Stimulated activated naive CD8-positive, alpha-beta T cell treated with anti-CD3 and anti-CD28 coated beads, Interleukin-15, amount 100 ng/mL, for 72 hours (primary cell): ENCODE measurements at regions not wholly inside any gene's neighbourhood (a gene's known extent, or its start where the extent isn't known, plus 50 kb on each side); places are given as distances from the start of the nearest gene placed in this dataset.

Source experiments
- ATAC-seq: fragments of 150-1000 bp; cut with Tn5 transposase; 2 replicates; pipeline ENCODE4 v1.10.0; 2021; ENCODE audit warnings: mild to moderate bottlenecking, moderate library complexity
- DNase-seq, 2 donors: peaks; one replicate each; pipeline ENCODE4 v3.0.0; 2021 to 2022
- H3K27ac Mint-ChIP-seq, 2 donors: one replicate each; pipeline ENCODE4 v1.8.0; 2022; ENCODE audit warnings: mild to moderate bottlenecking in 2 of 2, mixed read lengths in 2 of 2, moderate library complexity in 2 of 2
- H3K27me3 Mint-ChIP-seq: one replicate; pipeline ENCODE4 v1.8.0; 2022; ENCODE audit warnings: mixed read lengths
- H3K4me1 Mint-ChIP-seq: one replicate; pipeline ENCODE4 v1.8.0; 2022; ENCODE audit warnings: mild to moderate bottlenecking, mixed read lengths
- H3K4me3 Mint-ChIP-seq, 2 donors: one replicate each; pipeline ENCODE4 v1.8.0; 2022; ENCODE audit warnings: mild to moderate bottlenecking in 2 of 2, mixed read lengths in 2 of 2, moderate library complexity in 1 of 2
- H3K9me3 Mint-ChIP-seq, 2 donors: one replicate each; pipeline ENCODE4 v1.8.0; 2022; ENCODE audit warnings: mixed read lengths in 2 of 2

DNA sequence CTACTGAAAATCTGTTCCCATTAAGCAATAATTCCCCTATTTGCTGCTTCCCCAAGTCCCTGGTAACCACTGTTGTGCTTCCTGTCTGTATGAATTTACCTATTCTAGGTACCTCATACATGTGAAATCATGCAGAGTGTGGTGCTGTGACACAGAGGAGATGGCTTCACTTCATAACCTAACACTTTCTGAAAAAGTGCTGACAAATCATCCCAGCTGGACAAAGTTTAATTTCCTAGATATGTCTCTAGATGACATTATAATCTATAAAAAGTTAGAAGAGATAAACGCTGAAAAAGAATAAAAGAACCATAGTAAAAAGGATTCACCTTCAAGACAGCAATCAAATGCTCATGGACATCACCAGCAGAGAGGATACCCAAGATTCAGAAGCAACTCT lies 277.9 kb downstream of the SKIDA1 start:
- Mint-ChIP-seq H3K4me1 (no peaks in the 10 kb centered on the region), H3K4me3 (no peak overlapping the region), H3K9me3 (peaks cover 0 to 7% of the 10 kb centered on the region in 2 donors), H3K27me3 (peaks cover 25% of the 10 kb centered on the region), H3K27ac (no peak overlapping the region)
- DNase-seq: no peak
- no peak for ATAC-seq

DNA sequence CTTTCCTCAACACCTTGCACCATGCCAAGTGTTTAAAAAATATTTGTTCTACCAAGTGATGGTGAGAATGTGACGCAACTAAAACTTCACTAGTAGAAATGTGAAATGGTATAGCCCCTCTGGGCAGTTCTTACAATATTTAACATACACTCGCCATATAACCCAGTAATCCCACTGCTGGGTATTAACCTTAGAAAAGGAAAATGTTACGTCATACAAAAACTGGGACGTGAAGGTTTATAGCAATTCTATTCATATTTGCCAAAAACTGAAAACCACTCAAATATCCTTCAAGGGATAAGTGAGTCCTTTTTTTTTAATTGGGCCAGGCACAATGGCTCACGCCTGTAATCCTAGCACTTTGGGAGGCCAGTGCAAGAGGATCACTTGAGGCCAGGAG lies 279.3 kb downstream of the SKIDA1 start:
- H3K27ac Mint-ChIP-seq: no peak overlapping the region
- DNase-seq: no peak

DNA sequence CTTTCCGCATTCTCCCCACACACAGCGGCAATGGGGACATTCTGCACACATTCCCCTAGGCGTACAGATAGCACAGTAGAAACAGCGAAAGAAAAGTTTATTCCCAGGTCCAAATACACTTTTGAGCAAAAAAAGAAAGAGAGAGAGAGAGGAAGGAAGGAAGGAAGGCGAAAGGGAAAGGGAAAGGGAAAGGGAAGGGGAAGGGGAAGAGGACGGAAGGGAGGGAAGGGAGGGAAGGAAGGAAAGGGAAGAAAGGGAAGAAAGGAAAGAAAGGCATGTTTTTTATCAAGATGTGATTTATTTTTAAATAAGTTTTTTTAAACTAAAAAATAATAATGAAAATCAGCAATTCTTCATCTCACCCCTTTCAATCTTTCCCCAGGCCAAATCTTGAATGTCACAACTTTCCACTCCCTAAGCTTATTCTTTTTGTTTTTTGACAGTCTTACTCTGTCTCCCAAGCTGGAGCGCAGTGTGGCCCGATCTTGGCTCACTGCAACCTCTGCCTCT lies 281.7 kb downstream of the SKIDA1 start:
- peaks cover 15% of the 10 kb centered on the region for H3K27me3 Mint-ChIP-seq
- H3K27ac Mint-ChIP-seq: peak overlapping the region in 1 of 2 donors; percentile 46
- no peak overlapping the region for H3K4me3 Mint-ChIP-seq
- no peak for DNase-seq
- H3K9me3 Mint-ChIP-seq: peaks cover 0 to 7% of the 10 kb centered on the region in 2 donors
- no peaks in the 10 kb centered on the region for H3K4me1 Mint-ChIP-seq
- ATAC-seq: no peak

More for the DNA sequence above, 279.3 kb downstream of the SKIDA1 start:
- no peak for ATAC-seq
- no peaks in the 10 kb centered on the region for H3K4me1 Mint-ChIP-seq
- peaks cover 0 to 7% of the 10 kb centered on the region in 2 donors for H3K9me3 Mint-ChIP-seq
- peaks cover 18% of the 10 kb centered on the region for H3K27me3 Mint-ChIP-seq
- no peak overlapping the region for H3K4me3 Mint-ChIP-seq

DNA sequence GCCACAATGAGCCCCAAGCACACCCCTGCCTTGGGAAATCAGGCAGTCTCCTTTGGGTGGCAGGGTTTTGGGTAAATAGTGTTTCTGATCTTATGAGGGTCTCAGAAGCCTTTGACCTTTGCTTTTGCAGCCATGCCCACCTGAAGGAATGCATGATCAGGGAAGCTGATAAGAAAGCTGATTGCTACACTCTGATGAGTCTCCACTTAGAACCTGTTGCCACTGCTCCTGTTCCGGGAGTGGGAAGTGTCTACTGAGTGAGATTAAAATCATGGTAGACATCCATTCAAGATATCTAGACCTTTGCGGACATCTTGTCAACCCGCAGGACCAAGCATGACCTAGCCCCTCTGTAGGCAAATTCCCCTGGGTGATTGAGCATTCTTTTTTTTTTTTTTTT lies 282.6 kb downstream of the SKIDA1 start:
- Mint-ChIP-seq H3K27me3 (peaks cover 11% of the 10 kb centered on the region), H3K9me3 (peaks cover 0 to 7% of the 10 kb centered on the region in 2 donors)

DNA sequence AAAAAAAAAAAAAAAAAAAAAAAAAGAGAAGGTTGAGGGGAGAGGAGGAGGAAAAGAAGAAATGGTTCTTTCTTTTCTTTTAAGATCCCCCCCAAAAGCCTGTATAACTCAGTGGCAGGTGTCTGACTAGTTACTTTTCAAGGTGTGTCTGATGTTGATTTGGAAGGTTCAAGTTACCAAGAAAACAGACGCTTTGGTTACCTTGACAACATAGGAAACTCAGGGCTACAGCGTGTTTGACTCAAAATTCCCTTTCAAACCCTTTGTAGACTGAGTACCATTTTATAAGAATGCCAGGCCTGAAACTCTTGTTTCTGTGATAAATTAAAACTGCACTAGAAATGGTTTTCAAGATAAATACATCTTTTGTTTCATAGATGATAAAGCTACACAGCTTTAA lies 286.8 kb downstream of the SKIDA1 start:
- Mint-ChIP-seq H3K27me3 (no peaks in the 10 kb centered on the region), H3K9me3 (peaks cover 4 to 8% of the 10 kb centered on the region in 2 donors), H3K4me1 (no peaks in the 10 kb centered on the region), H3K4me3 (no peak overlapping the region), H3K27ac (no peak overlapping the region)
- no peak for ATAC-seq
- no peak for DNase-seq

More for the DNA sequence above, 282.6 kb downstream of the SKIDA1 start:
- DNase-seq (no peak), ATAC-seq (no peak)
- Mint-ChIP-seq H3K4me3 (no peak overlapping the region), H3K4me1 (no peaks in the 10 kb centered on the region), H3K27ac (no peak overlapping the region)

DNA sequence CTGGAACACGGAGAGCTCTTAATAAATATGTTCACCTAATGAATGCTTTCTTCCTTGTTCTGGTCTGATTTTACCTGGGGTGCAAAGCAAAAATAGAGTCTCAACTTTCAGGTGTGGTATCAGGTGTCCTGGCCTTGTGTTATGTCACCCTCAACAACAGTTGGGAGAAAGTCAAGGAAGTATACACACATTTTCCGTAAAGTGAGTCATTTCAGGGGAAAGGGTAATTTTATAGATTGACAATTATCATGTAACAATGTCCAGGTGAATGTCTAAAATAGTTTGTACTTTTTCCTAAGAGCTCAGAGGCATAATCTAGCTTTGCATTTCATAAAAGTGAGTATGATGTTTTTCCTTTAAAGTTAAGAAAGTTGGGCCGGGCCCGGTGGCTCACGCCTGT lies 287.4 kb downstream of the SKIDA1 start:
- H3K27me3 Mint-ChIP-seq: no peaks in the 10 kb centered on the region

DNA sequence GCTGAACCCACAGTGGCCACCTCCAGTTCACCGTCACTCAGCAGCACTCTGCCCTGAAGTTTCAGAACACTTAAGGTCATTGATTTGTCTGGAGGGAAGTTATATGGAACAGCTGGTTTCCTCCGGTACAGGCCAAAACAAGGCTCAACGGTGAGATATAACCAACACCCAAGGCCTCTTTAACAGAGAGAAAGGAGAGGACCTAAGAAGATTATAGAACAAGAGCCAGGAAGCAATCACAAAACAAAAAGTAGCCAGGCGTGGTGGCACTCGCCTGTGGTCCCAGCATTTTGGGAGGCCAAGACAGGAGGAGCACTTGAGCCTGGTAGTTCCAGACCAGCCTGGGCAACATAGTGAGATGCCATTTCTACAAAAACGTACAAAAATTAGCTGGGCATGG lies 290.7 kb downstream of the SKIDA1 start:
- DNase-seq (no peak), ATAC-seq (no peak)
- H3K9me3 Mint-ChIP-seq: peaks cover 4 to 8% of the 10 kb centered on the region in 2 donors
- no peak overlapping the region for H3K4me3 Mint-ChIP-seq
- H3K27ac Mint-ChIP-seq: no peak overlapping the region
- H3K27me3 Mint-ChIP-seq: peaks cover 14% of the 10 kb centered on the region
- no peaks in the 10 kb centered on the region for H3K4me1 Mint-ChIP-seq

More for the DNA sequence above, 287.4 kb downstream of the SKIDA1 start:
- H3K27ac Mint-ChIP-seq: no peak overlapping the region
- H3K9me3 Mint-ChIP-seq: peaks cover 4 to 8% of the 10 kb centered on the region in 2 donors
- H3K4me3 Mint-ChIP-seq: no peak overlapping the region
- no peaks in the 10 kb centered on the region for H3K4me1 Mint-ChIP-seq
- ATAC-seq (no peak), DNase-seq (no peak)

DNA sequence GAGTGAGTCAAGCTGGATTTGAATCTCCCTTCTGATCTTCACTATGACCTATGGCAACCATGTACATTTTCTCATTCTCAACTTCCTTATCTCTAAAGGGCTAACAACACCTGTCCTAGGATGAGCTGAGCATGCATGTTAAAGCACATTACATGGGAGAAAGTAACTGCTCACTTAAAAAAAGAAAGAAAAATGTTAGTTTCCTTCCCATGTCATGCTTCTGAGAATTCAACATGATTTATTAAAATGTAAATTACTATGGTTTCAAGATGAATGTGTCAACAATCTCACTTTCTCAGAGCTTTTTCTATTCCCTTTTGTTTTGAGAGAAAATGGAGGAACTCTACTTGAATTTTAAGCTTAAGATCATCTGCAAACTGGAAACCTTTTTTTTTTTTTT lies 295.3 kb downstream of the SKIDA1 start:
- ATAC-seq (no peak), DNase-seq (no peak)
- H3K4me3 Mint-ChIP-seq: no peak overlapping the region
- peaks cover 14% of the 10 kb centered on the region for H3K27me3 Mint-ChIP-seq
- H3K4me1 Mint-ChIP-seq: no peaks in the 10 kb centered on the region
- peaks cover 4 to 14% of the 10 kb centered on the region in 2 donors for H3K9me3 Mint-ChIP-seq
- no peak overlapping the region for H3K27ac Mint-ChIP-seq

DNA sequence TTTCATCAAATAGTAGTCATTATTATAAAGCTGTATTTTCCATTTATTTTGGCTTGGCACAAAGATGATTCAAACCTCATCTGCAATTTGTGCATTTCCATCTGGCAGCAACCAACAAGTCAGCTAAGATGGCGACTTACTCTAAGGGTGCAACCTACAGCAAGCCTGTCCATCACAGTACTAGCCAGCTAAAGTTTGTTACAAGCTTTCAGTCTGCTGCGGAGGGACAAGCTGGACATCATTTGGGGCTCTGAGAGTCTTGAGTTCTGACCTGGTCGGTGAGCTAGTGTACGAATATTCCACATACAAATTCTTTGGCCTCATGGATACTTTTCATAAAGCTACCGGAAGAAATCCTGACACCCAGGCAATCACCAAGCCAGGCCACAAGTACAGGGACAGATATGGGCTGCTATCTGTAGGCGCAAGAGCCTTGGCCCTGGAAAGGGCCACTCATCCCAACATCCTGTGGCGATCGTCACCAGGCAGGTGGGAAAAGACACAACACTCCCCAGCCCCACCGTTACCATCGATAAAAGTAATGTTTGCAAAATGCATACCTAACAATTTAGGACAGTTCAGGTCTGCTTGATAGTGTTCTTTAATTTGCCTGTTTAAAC lies 307.6 kb downstream of the SKIDA1 start:
- H3K4me3 Mint-ChIP-seq: no peak overlapping the region
- H3K4me1 Mint-ChIP-seq: no peaks in the 10 kb centered on the region
- H3K27me3 Mint-ChIP-seq: peaks cover 10% of the 10 kb centered on the region
- no peak overlapping the region for H3K27ac Mint-ChIP-seq
- H3K9me3 Mint-ChIP-seq: no peaks in the 10 kb centered on the region
- no peak for ATAC-seq
- no peak for DNase-seq

DNA sequence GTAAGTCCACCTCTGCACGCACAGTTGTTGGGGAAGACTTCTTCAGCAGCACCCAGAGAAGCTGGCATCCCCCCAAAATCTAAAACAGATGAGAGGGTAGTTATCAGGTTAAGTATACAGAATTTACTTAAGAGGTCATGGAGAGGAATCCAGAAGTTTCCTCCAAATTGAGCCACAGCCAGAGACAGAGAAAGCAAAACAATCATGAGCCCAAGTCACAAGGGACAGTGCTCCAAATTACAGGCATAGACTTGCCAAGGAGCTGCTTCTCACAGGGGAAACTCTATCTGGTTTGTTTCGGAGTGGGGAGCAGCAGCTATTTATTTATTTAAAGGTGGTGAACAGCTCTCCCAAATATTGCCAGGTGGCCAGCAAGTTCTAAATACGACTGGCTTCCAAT lies 308.4 kb downstream of the SKIDA1 start:
- peaks cover 11% of the 10 kb centered on the region for H3K27me3 Mint-ChIP-seq
- no peak overlapping the region for H3K4me3 Mint-ChIP-seq
- DNase-seq (no peak), ATAC-seq (no peak)
- H3K9me3 Mint-ChIP-seq: no peaks in the 10 kb centered on the region
- H3K4me1 Mint-ChIP-seq: no peaks in the 10 kb centered on the region
- no peak overlapping the region for H3K27ac Mint-ChIP-seq

DNA sequence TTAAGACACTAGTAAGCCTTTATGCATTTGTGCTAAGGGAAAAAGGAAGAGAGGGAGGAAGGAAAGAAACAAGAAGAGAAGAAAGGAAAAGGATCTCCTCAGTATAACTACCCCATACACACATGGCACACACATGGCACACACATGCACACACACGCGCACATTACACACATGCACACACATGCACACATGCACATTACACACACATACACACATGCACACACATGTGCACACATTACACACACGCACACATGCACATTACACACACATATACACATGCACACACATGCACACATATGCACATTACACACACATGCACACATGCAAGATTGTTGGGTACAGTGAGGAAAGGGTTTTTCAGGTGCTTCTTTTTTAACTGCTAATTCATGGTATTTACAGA lies 311.2 kb downstream of the SKIDA1 start:
- H3K27ac Mint-ChIP-seq: no peak overlapping the region
- ATAC-seq: no peak
- H3K4me1 Mint-ChIP-seq: no peaks in the 10 kb centered on the region
- peaks cover 5% of the 10 kb centered on the region for H3K27me3 Mint-ChIP-seq
- H3K9me3 Mint-ChIP-seq: no peaks in the 10 kb centered on the region
- DNase-seq: no peak
- H3K4me3 Mint-ChIP-seq: no peak overlapping the region

DNA sequence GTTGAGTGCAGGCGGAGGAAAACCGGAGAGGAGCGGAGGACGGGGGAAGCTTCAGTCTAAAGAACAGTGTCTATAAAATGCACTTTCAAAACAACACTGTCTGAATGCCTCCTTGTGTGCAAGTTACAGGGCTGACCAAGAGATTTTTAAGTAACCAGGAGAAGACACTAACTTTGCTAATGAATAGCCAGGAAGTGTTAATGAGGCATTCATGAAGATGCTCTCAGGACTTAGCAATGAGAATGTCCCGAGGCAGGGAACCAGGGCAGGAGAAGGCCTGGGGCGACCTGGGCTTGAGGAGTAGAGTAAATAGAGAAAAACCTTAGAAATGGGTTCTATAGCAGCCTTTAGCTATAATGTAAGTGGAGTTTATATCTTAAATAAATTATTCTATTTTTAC lies 312.1 kb downstream of the SKIDA1 start:
- peaks cover 5% of the 10 kb centered on the region for H3K27me3 Mint-ChIP-seq
- DNase-seq (no peak), ATAC-seq (no peak)
- no peaks in the 10 kb centered on the region for H3K9me3 Mint-ChIP-seq
- peak overlapping the region in 1 of 2 donors; percentile 53 for H3K27ac Mint-ChIP-seq
- H3K4me1 Mint-ChIP-seq: no peaks in the 10 kb centered on the region
- H3K4me3 Mint-ChIP-seq: no peak overlapping the region

DNA sequence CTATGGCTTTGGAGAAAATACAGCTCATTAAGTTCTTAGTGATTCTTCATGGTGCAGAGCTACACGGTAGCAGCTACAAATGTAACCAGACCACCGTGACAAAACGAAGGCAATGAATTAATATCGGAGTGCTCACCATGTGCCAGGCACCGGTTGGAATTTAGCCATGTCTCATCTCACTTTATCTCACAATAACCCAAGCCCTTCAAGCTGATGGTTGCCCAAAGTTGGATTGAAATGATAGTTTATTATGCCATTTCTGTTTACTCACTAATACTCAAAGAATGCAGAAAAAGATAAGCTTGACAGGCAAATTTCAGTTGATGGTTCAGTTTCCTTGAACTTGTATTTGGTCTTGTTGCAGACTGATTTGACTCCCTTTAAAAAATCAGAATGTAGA lies 312.6 kb downstream of the SKIDA1 start:
- peaks cover 2 to 3% of the 10 kb centered on the region in 2 donors for H3K9me3 Mint-ChIP-seq
- no peak for DNase-seq
- H3K4me1 Mint-ChIP-seq: no peaks in the 10 kb centered on the region
- peaks cover 5% of the 10 kb centered on the region for H3K27me3 Mint-ChIP-seq
- ATAC-seq: no peak
- no peak overlapping the region for H3K27ac Mint-ChIP-seq
- no peak overlapping the region for H3K4me3 Mint-ChIP-seq

DNA sequence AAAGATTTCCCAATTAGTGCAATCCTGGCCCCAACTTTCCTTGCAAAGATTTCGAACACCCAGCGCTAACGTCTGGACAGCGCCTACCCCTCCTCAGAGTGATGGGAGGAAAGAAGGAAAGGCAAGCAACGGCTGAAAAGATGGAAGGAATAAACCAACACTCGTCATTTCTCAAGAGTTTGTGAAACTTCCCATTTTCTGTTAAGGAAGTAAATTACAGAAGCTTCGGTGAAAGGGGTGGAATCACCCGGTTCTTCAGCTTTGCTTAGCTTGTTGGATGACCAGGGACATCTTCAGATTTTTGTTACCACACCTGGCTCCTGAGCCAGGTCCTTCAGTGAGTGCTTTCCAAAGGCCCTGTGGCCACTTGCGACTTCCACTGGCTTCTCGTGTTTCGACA lies 313.1 kb downstream of the SKIDA1 start:
- no peak for ATAC-seq
- H3K4me3 Mint-ChIP-seq: no peak overlapping the region
- no peak for DNase-seq
- peaks cover 5% of the 10 kb centered on the region for H3K27me3 Mint-ChIP-seq
- no peaks in the 10 kb centered on the region for H3K4me1 Mint-ChIP-seq
- H3K27ac Mint-ChIP-seq: no peak overlapping the region
- H3K9me3 Mint-ChIP-seq: peaks cover 6 to 9% of the 10 kb centered on the region in 2 donors

DNA sequence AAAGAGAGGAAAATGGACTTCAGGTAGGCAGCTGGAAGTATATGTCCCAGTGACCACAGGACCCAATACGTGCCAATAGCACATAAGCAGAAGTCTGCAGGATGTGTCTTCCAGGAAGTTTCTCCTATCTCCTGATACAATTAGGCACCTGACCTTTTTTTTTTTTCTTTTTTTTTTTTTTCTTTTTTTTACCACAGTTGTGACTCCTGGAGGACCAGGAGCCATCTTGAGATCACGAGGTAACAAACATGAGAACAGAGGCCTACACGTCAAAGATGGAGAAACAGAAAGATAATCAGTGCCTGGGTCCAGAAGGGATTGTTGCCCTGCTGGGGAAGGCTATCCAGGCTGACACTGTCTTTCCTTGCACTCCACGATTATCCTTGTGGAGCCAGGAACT lies 312.4 kb upstream of the NEBL start:
- DNase-seq: no peak
- Mint-ChIP-seq H3K4me3 (no peak overlapping the region), H3K27ac (no peak overlapping the region), H3K27me3 (peaks cover 7% of the 10 kb centered on the region), H3K9me3 (peaks cover 6 to 10% of the 10 kb centered on the region in 2 donors), H3K4me1 (no peaks in the 10 kb centered on the region)
- ATAC-seq: no peak

DNA sequence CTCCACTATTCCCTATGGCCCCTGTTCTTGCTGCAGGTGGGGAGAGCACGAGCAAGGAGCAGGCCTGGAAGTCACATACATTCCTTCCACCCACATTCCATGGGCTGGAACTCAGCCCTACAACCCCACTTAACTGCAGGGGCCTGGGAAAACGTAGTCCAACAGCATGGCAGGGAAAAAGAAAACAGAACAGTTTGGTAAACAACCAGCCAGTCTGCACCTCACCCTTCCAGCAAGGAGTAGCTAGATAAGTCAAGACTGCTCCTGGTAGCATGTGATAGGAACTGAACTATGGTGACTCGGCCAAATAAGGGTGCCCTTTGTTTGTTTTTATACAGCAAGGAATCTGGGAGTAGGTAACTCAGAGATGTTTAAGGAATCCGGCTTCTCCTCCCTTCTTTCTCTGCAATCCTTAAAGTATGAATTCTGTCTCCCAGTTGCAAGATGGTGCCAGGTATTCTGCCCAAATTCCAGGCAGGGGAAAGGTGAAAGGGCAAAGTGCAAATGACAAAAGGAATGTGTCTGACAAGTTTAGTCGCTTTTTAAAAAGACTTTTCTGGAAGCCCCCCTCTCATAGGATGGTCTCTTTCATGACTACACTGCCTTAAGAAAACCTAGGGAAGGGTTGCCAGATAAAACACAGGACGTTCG lies 311.7 kb upstream of the NEBL start:
- ATAC-seq (no peak), DNase-seq (no peak)
- peaks cover 6 to 10% of the 10 kb centered on the region in 2 donors for H3K9me3 Mint-ChIP-seq
- H3K4me1 Mint-ChIP-seq: no peaks in the 10 kb centered on the region
- no peak overlapping the region for H3K27ac Mint-ChIP-seq
- H3K27me3 Mint-ChIP-seq: peaks cover 14% of the 10 kb centered on the region
- H3K4me3 Mint-ChIP-seq: no peak overlapping the region
